HEK293 (cell line): ENCODE measurements at regions not wholly inside any gene's neighbourhood (a gene's known extent, or its start where the extent isn't known, plus 50 kb on each side); places are given as distances from the start of the nearest gene placed in this dataset.

Source experiments
- CTCF ChIA-PET: fragments of 350-600 bp; formaldehyde crosslinking; extraction: SDS; loops from one replicate; lab custom pipeline; 2021; ENCODE audit warnings: antibody characterized with exemption; lab: Yijun Ruan, JAX
- POLR2A ChIA-PET: fragments of 300-600 bp; formaldehyde crosslinking; extraction: SDS; loops from one replicate; lab custom pipeline; 2020; ENCODE audit warnings: antibody characterized with exemption, inconsistent platforms; lab: Yijun Ruan, JAX
- H3K27ac ChIP-seq: fragments of 200-500 bp; sonication (Bioruptor generic); 2 replicates; pipeline ENCODE4 v1.5.1; 2014; ENCODE audit warnings: low read depth, low read length, control low read depth, inconsistent platforms; ENCODE audit errors: extremely low read depth
- H3K36me3 ChIP-seq, 2 experiments: fragments of 200-500 bp in 1 of 2; sonication (Bioruptor generic) in 1 of 2; 1 replicate in 1 of 2; 2 replicates in 1 of 2; pipeline ENCODE4 v1.5.1; 2014 to 2017; ENCODE audit warnings: inconsistent platforms in 2 of 2, low read length in 2 of 2; ENCODE audit not compliant: control insufficient read depth in 2 of 2, insufficient read depth in 1 of 2
- H3K4me1 ChIP-seq: fragments of 200-500 bp; sonication (Bioruptor generic); 2 replicates; pipeline ENCODE4 v1.5.1; 2014; ENCODE audit warnings: mild to moderate bottlenecking, low read length, inconsistent platforms; ENCODE audit not compliant: control insufficient read depth, insufficient read depth
- H3K4me3 ChIP-seq: 2 replicates; pipeline ENCODE4 v1.5.1; 2011; ENCODE audit warnings: low read depth, mild to moderate bottlenecking, control low read depth, low read length, moderate library complexity
- H3K9me3 ChIP-seq: fragments of 200-500 bp; sonication (Bioruptor generic); 2 replicates; pipeline ENCODE4 v1.5.1; 2014; ENCODE audit warnings: low read depth, low read length, inconsistent platforms; ENCODE audit not compliant: control insufficient read depth, insufficient read depth
- EGR2 ChIP-seq: fragments of 450-650 bp; formaldehyde crosslinking; IDR thresholded peaks from 2 replicates; pipeline ENCODE4 v1.5.1; 2016; ENCODE audit warnings: low read depth, missing biosample characterization, missing genetic modification characterization
- SP3 ChIP-seq: fragments of 450-650 bp; formaldehyde crosslinking; IDR thresholded peaks from 2 replicates; pipeline ENCODE4 v1.5.1; 2016; ENCODE audit warnings: missing biosample characterization, missing genetic modification characterization
- SP7 ChIP-seq: fragments of 450-650 bp; formaldehyde crosslinking; IDR thresholded peaks from 2 replicates; pipeline ENCODE4 v1.5.1; 2016; ENCODE audit warnings: missing biosample characterization, missing genetic modification characterization
- ZBTB17 ChIP-seq: fragments of 450-650 bp; formaldehyde crosslinking; IDR thresholded peaks from 2 replicates; pipeline ENCODE4 v1.5.1; 2016; ENCODE audit warnings: missing biosample characterization, missing genetic modification characterization
- ZNF140 ChIP-seq: fragments of 450-650 bp; formaldehyde crosslinking; IDR thresholded peaks from 2 replicates; pipeline ENCODE4 v1.5.1; 2016; ENCODE audit warnings: missing biosample characterization, missing genetic modification characterization
- ZNF174 ChIP-seq: fragments of 450-650 bp; formaldehyde crosslinking; IDR thresholded peaks from 2 replicates; pipeline ENCODE4 v1.5.0; 2017; ENCODE audit warnings: missing biosample characterization, mild to moderate bottlenecking, missing genetic modification characterization
- ZNF19 ChIP-seq: fragments of 450-650 bp; formaldehyde crosslinking; IDR thresholded peaks from 2 replicates; pipeline ENCODE4; 2016; ENCODE audit warnings: missing biosample characterization, missing genetic modification characterization, low read depth
- ZNF221 ChIP-seq: fragments of 450-650 bp; formaldehyde crosslinking; IDR thresholded peaks from 2 replicates; pipeline ENCODE4 v1.5.1; 2017; ENCODE audit warnings: missing biosample characterization, missing genetic modification characterization, borderline replicate concordance
- ZNF23 ChIP-seq: fragments of 450-650 bp; formaldehyde crosslinking; IDR thresholded peaks from 2 replicates; pipeline ENCODE4 v1.5.1; 2016; ENCODE audit warnings: missing biosample characterization, missing genetic modification characterization, borderline replicate concordance
- ZNF341 ChIP-seq: fragments of 450-650 bp; formaldehyde crosslinking; IDR thresholded peaks from 2 replicates; pipeline ENCODE4; 2016; ENCODE audit warnings: low read depth, missing biosample characterization, missing genetic modification characterization
- ZNF416 ChIP-seq: fragments of 450-650 bp; formaldehyde crosslinking; IDR thresholded peaks from 2 replicates; pipeline ENCODE4 v1.5.1; 2016; ENCODE audit warnings: missing biosample characterization, missing genetic modification characterization
- ZNF701 ChIP-seq: fragments of 450-650 bp; formaldehyde crosslinking; IDR thresholded peaks from 2 replicates; pipeline ENCODE4 v1.5.1; 2016; ENCODE audit warnings: missing biosample characterization, missing genetic modification characterization
- TF ChIP-seq, protein P1 (sequence below): fragments of 450-650 bp; formaldehyde crosslinking; IDR thresholded peaks from 2 replicates; pipeline ENCODE4 v1.5.1; 2016; ENCODE audit warnings: missing biosample characterization, missing genetic modification characterization, borderline replicate concordance

DNA sequence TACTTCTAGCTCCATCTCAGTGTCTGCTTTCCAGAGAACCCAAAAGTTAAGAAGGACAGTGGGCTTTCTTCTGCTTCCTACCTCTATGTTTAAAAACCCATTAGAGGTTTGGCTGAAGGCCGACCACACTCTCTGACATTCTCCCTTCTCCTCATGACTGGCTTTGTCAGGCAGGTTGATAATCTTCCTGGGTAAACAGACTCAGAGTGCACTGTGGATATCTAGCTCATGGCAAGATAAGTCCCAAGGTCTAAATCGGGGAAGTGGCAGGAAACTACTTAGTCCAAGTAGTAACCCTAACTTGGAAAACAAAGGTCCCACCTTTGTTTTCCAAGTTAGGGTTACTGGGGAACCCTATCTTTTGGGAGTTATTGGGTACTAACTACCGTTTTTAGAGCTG lies 161.9 kb upstream of the SPAG17 start:
- Histone ChIP-seq H3K27ac (no peak overlapping the region), H3K4me3 (no peak overlapping the region)
- TF ChIP-seq ZNF416 (tag by site-specific recombination): no peak
- no peak for TF ChIP-seq ZBTB17 (tag by site-specific recombination)
- no peak for TF ChIP-seq ZNF701 (tag by site-specific recombination)
- TF ChIP-seq ZNF341 (tag by site-specific recombination): no peak
- TF ChIP-seq, all 188 proteins: peak for 0
- ChIA-PET CTCF (interaction anchor here (0.7 to 0.8 kb wide), 2 partner anchors 192 to 901 kb away, joined by 3 to 4 read pairs; no protein-coding TSS in a partner anchor), POLR2A (no interaction called here)
- H3K36me3 ChIP-seq: no peaks in the 10 kb centered on the region
- H3K9me3 ChIP-seq: no peaks in the 10 kb centered on the region
- no peaks in the 10 kb centered on the region for H3K4me1 ChIP-seq

DNA sequence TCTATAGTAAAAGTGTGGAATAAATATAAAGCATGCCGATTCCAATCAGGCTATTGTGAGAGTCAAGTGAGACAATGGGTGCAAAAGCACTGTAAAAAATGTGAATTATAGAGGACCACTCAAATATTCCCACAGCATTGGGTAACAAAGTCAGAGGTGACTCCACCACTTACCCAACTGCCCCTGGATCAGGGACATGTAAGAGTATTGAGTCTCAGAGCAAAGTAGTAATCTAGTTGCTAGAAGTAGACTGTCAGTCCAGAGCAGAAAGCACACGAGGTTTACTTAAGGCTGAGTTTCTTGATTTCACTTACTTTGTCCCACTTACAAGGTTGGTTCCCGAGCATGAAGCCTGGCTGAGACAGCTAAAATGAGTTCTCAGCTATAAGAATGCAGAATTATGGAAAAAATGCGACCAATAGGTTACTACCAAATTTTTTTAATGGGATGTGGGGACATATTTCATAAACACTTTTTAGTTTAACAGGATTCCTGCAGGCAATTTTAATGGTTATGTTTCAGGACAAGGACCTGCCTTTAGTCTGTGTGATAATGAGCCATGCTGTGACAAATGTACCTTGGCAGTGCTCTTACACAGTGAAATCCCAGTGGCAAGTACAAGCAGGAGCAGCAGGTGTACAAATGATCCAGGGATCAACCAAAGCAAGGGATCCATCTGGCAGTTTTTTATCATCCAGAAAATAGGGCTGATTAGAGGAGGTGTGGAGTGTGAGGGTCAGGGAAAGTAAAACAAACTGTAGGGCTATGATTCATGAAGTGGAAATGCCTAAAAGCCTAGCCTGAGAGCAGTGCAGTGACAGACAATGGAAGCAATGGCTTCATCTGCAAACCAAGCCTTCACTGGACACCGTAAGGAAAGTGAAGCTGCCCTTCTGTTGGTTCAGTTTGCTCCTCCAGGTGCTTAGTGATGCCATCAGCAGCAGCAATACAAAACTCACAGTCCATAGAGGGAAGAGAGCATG lies 156.2 kb upstream of the SPAG17 start:
- ChIA-PET POLR2A (no interaction called here), CTCF (no interaction called here)
- no peaks in the 10 kb centered on the region for H3K36me3 ChIP-seq
- TF ChIP-seq ZNF174 (tag by site-specific recombination) (no peak), EGR2 (tag by site-specific recombination) (no peak), ZNF416 (tag by site-specific recombination) (no peak), ZNF23 (tag by site-specific recombination) (no peak), ZNF140 (no peak), ZNF221 (tag by site-specific recombination) (no peak), ZNF19 (tag by site-specific recombination) (no peak)
- TF ChIP-seq, protein P1, sequence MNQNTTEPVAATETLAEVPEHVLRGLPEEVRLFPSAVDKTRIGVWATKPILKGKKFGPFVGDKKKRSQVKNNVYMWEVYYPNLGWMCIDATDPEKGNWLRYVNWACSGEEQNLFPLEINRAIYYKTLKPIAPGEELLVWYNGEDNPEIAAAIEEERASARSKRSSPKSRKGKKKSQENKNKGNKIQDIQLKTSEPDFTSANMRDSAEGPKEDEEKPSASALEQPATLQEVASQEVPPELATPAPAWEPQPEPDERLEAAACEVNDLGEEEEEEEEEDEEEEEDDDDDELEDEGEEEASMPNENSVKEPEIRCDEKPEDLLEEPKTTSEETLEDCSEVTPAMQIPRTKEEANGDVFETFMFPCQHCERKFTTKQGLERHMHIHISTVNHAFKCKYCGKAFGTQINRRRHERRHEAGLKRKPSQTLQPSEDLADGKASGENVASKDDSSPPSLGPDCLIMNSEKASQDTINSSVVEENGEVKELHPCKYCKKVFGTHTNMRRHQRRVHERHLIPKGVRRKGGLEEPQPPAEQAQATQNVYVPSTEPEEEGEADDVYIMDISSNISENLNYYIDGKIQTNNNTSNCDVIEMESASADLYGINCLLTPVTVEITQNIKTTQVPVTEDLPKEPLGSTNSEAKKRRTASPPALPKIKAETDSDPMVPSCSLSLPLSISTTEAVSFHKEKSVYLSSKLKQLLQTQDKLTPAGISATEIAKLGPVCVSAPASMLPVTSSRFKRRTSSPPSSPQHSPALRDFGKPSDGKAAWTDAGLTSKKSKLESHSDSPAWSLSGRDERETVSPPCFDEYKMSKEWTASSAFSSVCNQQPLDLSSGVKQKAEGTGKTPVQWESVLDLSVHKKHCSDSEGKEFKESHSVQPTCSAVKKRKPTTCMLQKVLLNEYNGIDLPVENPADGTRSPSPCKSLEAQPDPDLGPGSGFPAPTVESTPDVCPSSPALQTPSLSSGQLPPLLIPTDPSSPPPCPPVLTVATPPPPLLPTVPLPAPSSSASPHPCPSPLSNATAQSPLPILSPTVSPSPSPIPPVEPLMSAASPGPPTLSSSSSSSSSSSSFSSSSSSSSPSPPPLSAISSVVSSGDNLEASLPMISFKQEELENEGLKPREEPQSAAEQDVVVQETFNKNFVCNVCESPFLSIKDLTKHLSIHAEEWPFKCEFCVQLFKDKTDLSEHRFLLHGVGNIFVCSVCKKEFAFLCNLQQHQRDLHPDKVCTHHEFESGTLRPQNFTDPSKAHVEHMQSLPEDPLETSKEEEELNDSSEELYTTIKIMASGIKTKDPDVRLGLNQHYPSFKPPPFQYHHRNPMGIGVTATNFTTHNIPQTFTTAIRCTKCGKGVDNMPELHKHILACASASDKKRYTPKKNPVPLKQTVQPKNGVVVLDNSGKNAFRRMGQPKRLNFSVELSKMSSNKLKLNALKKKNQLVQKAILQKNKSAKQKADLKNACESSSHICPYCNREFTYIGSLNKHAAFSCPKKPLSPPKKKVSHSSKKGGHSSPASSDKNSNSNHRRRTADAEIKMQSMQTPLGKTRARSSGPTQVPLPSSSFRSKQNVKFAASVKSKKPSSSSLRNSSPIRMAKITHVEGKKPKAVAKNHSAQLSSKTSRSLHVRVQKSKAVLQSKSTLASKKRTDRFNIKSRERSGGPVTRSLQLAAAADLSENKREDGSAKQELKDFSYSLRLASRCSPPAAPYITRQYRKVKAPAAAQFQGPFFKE: no peak
- TF ChIP-seq, all 188 proteins: peak for 0
- no peak overlapping the region for H3K27ac ChIP-seq
- no peak overlapping the region for H3K4me3 ChIP-seq
- H3K9me3 ChIP-seq: no peaks in the 10 kb centered on the region
- no peaks in the 10 kb centered on the region for H3K4me1 ChIP-seq

DNA sequence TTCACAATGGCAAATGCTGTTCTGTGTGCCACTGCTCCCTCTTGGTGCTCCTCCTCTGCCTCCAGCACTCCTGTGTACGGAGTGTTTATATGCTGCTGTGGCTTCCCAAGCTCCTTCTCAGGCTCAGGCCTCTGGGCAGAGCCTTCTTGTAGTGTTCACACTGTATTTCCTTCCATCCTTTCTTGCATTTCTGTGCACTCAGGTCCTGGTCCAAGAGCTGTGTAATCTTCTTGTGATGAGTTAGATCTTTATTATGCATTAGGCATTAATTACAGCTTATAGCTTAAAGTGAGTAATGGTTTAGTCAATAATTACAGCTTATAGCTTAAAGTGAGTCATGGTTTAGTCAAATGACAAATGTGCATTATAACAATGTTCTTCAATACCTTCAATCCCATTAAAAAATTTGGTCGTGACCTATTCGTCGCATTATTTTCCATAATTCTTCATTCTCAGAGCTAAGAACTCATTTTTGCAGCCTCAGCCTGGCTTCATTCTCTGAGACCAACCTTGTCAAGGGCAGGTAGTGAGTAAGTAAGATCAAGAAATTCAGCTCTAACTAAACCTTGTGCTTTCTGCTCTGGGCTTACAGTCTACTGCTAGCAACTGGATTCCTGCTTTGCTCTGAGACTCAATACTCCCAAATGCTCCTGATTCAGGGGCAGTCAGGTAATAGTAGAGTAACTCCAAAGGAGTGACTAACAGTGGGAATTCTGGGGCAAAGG lies 154.5 kb upstream of the SPAG17 start:
- TF ChIP-seq SP3 (tag by site-specific recombination): no peak
- TF ChIP-seq SP7: peak; percentile 40; the same call in 1 of the 2 replicates
- TF ChIP-seq, all 188 proteins: peak for 1
- ChIA-PET CTCF (no interaction called here), POLR2A (no interaction called here)
- H3K4me3 ChIP-seq: no peak overlapping the region
- H3K9me3 ChIP-seq: no peaks in the 10 kb centered on the region
- no peaks in the 10 kb centered on the region for H3K36me3 ChIP-seq
- no peak overlapping the region for H3K27ac ChIP-seq
- 0 out of 2 replicates have a peak, but pooled peaks cover 2% of the 10 kb centered on the region for H3K4me1 ChIP-seq
